ENCODE measurements at regions not wholly inside any gene's neighbourhood (a gene's known extent, or its start where the extent isn't known, plus 50 kb on each side); places are given as distances from the start of the nearest gene placed in this dataset.
"Not testable (repeated sequence)": the region's sequence is repeated elsewhere in the genome, so short reads cannot be mapped to it uniquely, and the experiment has no call there.

- H4K8ac ChIP-seq (ENCODE audit: low read depth, low read length): no peak overlapping the region
- no peaks in the 10 kb centered on the region for H3K36me3 ChIP-seq (ENCODE audit: control insufficient read depth, insufficient read depth, low read length)
- no peak overlapping the region for H3K56ac ChIP-seq (ENCODE audit: low read length)
- no peaks in the 10 kb centered on the region for H3K79me1 ChIP-seq (ENCODE audit: low read length)
- no peak overlapping the region for H3K27ac ChIP-seq (ENCODE audit: low read depth, low read length)
- no peak overlapping the region for H3K4me3 ChIP-seq (ENCODE audit: low read length)
- no peaks in the 10 kb centered on the region for H3K79me2 ChIP-seq (ENCODE audit: control insufficient read depth, insufficient read depth, low read length)
- H4K5ac ChIP-seq (ENCODE audit: low read length): no peak overlapping the region
- no peak overlapping the region for H2BK15ac ChIP-seq (replicated peaks; ENCODE audit: low read depth)
- H2BK5ac ChIP-seq (ENCODE audit: low read length): no peak overlapping the region
- no peak overlapping the region for H3K4ac ChIP-seq (ENCODE audit: low read depth, low read length)
- H3K4me2 ChIP-seq (ENCODE audit: low read length): no peak overlapping the region
- no peak overlapping the region for H2AK5ac ChIP-seq (ENCODE audit: low read length)
- no peak overlapping the region for H2BK120ac ChIP-seq (ENCODE audit: low read depth, low read length)
- H3K18ac ChIP-seq (ENCODE audit: low read length): no peak overlapping the region
- H3K27me3 ChIP-seq (ENCODE audit: insufficient read depth, low read length, poor library complexity): no peaks in the 10 kb centered on the region
- no CpG with 5 or more reads among the region's 2 CpGs for WGBS (ENCODE audit: extremely low coverage, insufficient coverage, low lambda C conversion rate)
- no peaks in the 10 kb centered on the region for H3K4me1 ChIP-seq (ENCODE audit: control insufficient read depth, low read depth, low read length)
- H3K23ac ChIP-seq (ENCODE audit: low read length): no peak overlapping the region
- no peak for DNase-seq
- no peak overlapping the region for H3K9ac ChIP-seq (ENCODE audit: low read length)
Observed at GRCh38 chrX:53824686-53825085, 138.2 kb upstream of the HUWE1 start.

- not testable (repeated sequence) for H3K79me1 ChIP-seq (ENCODE audit: low read length); H3K23ac ChIP-seq (ENCODE audit: low read length); H2AK5ac ChIP-seq (ENCODE audit: low read length); H3K4me2 ChIP-seq (ENCODE audit: low read length); H3K36me3 ChIP-seq (ENCODE audit: control insufficient read depth, insufficient read depth, low read length); H3K79me2 ChIP-seq (ENCODE audit: control insufficient read depth, insufficient read depth, low read length); H3K9ac ChIP-seq (ENCODE audit: low read length); H3K4ac ChIP-seq (ENCODE audit: low read depth, low read length); H4K8ac ChIP-seq (ENCODE audit: low read depth, low read length); H4K5ac ChIP-seq (ENCODE audit: low read length); H2BK120ac ChIP-seq (ENCODE audit: low read depth, low read length); H3K27ac ChIP-seq (ENCODE audit: low read depth, low read length); H2BK5ac ChIP-seq (ENCODE audit: low read length); H3K4me3 ChIP-seq (ENCODE audit: low read length); DNase-seq; H3K56ac ChIP-seq (ENCODE audit: low read length); H3K4me1 ChIP-seq (ENCODE audit: control insufficient read depth, low read depth, low read length); H2BK15ac ChIP-seq (replicated peaks; ENCODE audit: low read depth); H3K18ac ChIP-seq (ENCODE audit: low read length); H3K27me3 ChIP-seq (ENCODE audit: insufficient read depth, low read length, poor library complexity)
- no CpG with 5 or more reads among the region's 1 CpG for WGBS (ENCODE audit: extremely low coverage, insufficient coverage, low lambda C conversion rate)
Observed at GRCh38 chrX:53818115-53818514, 131.6 kb upstream of the HUWE1 start.

- Histone ChIP-seq H3K4me1 (ENCODE audit: control insufficient read depth, low read depth, low read length) (no peaks in the 10 kb centered on the region), H3K23ac (ENCODE audit: low read length) (no peak overlapping the region), H3K27me3 (ENCODE audit: insufficient read depth, low read length, poor library complexity) (no peaks in the 10 kb centered on the region), H3K4me3 (ENCODE audit: low read length) (no peak overlapping the region), H2BK120ac (ENCODE audit: low read depth, low read length) (no peak overlapping the region), H4K5ac (ENCODE audit: low read length) (no peak overlapping the region), H3K27ac (ENCODE audit: low read depth, low read length) (no peak overlapping the region), H3K36me3 (ENCODE audit: control insufficient read depth, insufficient read depth, low read length) (no peaks in the 10 kb centered on the region), H3K18ac (ENCODE audit: low read length) (no peak overlapping the region), H2BK15ac (replicated peaks; ENCODE audit: low read depth) (no peak overlapping the region), H4K8ac (ENCODE audit: low read depth, low read length) (no peak overlapping the region), H3K79me1 (ENCODE audit: low read length) (no peaks in the 10 kb centered on the region), H3K9ac (ENCODE audit: low read length) (no peak overlapping the region), H2AK5ac (ENCODE audit: low read length) (no peak overlapping the region), H2BK5ac (ENCODE audit: low read length) (no peak overlapping the region), H3K56ac (ENCODE audit: low read length) (no peak overlapping the region), H3K4ac (ENCODE audit: low read depth, low read length) (no peak overlapping the region), H3K79me2 (ENCODE audit: control insufficient read depth, insufficient read depth, low read length) (no peaks in the 10 kb centered on the region), H3K4me2 (ENCODE audit: low read length) (no peak overlapping the region)
- no CpG with 5 or more reads among the region's 3 CpGs for WGBS (ENCODE audit: extremely low coverage, insufficient coverage, low lambda C conversion rate)
- no peak for DNase-seq
Observed at GRCh38 chrX:53817548-53817947, 131.0 kb upstream of the HUWE1 start.

DNA sequence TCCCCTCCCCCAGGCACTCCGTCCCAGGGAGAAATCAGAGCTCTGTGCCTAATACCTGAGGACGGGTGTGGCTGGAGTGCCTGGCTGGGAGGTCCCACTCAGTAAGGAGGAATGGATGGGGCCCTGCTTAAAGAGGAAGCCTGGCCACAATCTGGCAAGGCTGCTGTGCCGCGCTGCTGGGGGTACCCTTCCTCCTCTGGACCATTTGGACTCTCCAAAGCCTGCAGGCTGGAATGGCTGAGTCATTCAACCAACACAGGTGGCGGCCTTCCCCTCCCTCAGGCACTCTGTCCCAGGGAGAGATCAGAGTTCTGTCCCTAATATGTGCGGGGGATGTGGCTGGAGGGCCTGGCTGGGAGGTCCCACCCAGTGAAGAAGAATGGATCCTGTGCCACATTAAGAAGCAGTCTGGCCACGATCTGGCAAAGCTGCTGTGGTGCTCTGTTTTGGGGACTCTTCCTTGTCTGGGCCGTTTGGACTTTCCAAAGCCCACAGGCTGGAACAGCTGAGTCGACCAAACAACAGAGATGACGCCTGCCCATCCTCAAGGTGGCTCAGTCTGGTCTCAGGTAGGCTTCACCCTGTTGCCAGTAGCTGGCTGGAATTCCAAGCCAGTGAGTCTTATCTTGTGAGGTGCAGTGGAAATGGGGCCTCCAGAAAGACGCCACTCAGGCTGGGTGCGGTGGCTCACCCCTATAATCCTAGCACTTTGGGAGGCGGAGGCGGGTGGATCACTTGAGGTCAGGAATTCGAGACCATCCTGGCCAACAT lies 127.3 kb upstream of the HUWE1 start:
- no peaks in the 10 kb centered on the region for H3K79me2 ChIP-seq (ENCODE audit: control insufficient read depth, insufficient read depth, low read length)
- H3K18ac ChIP-seq (ENCODE audit: low read length): no peak overlapping the region
- H3K36me3 ChIP-seq (ENCODE audit: control insufficient read depth, insufficient read depth, low read length): no peaks in the 10 kb centered on the region
- DNase-seq: peak; percentile 17
- no peak overlapping the region for H3K23ac ChIP-seq (ENCODE audit: low read length)
- H2BK15ac ChIP-seq (replicated peaks; ENCODE audit: low read depth): no peak overlapping the region
- no peak overlapping the region for H3K4me3 ChIP-seq (ENCODE audit: low read length)
- H3K4me2 ChIP-seq (ENCODE audit: low read length): no peak overlapping the region
- H3K56ac ChIP-seq (ENCODE audit: low read length): no peak overlapping the region
- H4K5ac ChIP-seq (ENCODE audit: low read length): no peak overlapping the region
- H3K79me1 ChIP-seq (ENCODE audit: low read length): no peaks in the 10 kb centered on the region
- H2AK5ac ChIP-seq (ENCODE audit: low read length): no peak overlapping the region
- H2BK5ac ChIP-seq (ENCODE audit: low read length): no peak overlapping the region
- H3K27me3 ChIP-seq (ENCODE audit: insufficient read depth, low read length, poor library complexity): no peaks in the 10 kb centered on the region
- H2BK120ac ChIP-seq (ENCODE audit: low read depth, low read length): no peak overlapping the region
- no peak overlapping the region for H3K9ac ChIP-seq (ENCODE audit: low read length)
- no peaks in the 10 kb centered on the region for H3K4me1 ChIP-seq (ENCODE audit: control insufficient read depth, low read depth, low read length)
- WGBS (ENCODE audit: extremely low coverage, insufficient coverage, low lambda C conversion rate): no CpG with 5 or more reads among the region's 15 CpGs
- no peak overlapping the region for H4K8ac ChIP-seq (ENCODE audit: low read depth, low read length)
- no peak overlapping the region for H3K4ac ChIP-seq (ENCODE audit: low read depth, low read length)
- H3K27ac ChIP-seq (ENCODE audit: low read depth, low read length): no peak overlapping the region

GRCh38 chrX:53798281-53798680 lies 111.8 kb upstream of the HUWE1 start:
- Histone ChIP-seq H2AK5ac (ENCODE audit: low read length) (no peak overlapping the region), H4K5ac (ENCODE audit: low read length) (no peak overlapping the region), H3K27ac (ENCODE audit: low read depth, low read length) (no peak overlapping the region), H3K4me2 (ENCODE audit: low read length) (no peak overlapping the region), H3K79me2 (ENCODE audit: control insufficient read depth, insufficient read depth, low read length) (no peaks in the 10 kb centered on the region), H3K36me3 (ENCODE audit: control insufficient read depth, insufficient read depth, low read length) (no peaks in the 10 kb centered on the region), H3K9ac (ENCODE audit: low read length) (no peak overlapping the region), H4K8ac (ENCODE audit: low read depth, low read length) (no peak overlapping the region), H3K27me3 (ENCODE audit: insufficient read depth, low read length, poor library complexity) (no peaks in the 10 kb centered on the region), H2BK120ac (ENCODE audit: low read depth, low read length) (no peak overlapping the region), H2BK15ac (replicated peaks; ENCODE audit: low read depth) (no peak overlapping the region), H3K4me3 (ENCODE audit: low read length) (no peak overlapping the region), H3K56ac (ENCODE audit: low read length) (no peak overlapping the region), H3K18ac (ENCODE audit: low read length) (no peak overlapping the region), H3K4ac (ENCODE audit: low read depth, low read length) (no peak overlapping the region), H3K4me1 (ENCODE audit: control insufficient read depth, low read depth, low read length) (no peaks in the 10 kb centered on the region), H3K79me1 (ENCODE audit: low read length) (no peaks in the 10 kb centered on the region), H2BK5ac (ENCODE audit: low read length) (no peak overlapping the region), H3K23ac (ENCODE audit: low read length) (no peak overlapping the region)
- no peak for DNase-seq
- WGBS (ENCODE audit: extremely low coverage, insufficient coverage, low lambda C conversion rate): no CpG with 5 or more reads among the region's 3 CpGs

DNA sequence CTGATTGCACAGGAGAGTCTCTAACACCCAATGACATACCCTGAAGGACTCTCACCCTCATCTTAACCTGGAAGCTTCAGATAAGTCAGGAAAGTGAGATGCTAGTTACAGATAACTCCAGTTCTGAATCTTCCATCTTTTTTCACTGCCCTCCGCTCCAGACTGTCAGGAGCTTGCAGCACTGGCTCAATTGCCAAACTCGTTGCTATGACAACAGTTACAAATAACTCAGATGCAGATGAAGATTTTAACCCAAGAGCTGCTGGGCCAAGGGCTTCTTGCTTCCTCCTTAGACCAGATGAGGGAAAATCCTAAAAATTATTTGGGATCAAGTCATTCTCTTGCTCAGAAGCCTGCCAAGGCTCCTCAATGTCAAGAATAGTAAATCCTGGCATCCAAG lies 109.1 kb upstream of the HUWE1 start:
- DNase-seq: peak; percentile 74
- H3K4ac ChIP-seq (ENCODE audit: low read depth, low read length): no peak overlapping the region
- no peak overlapping the region for H2BK5ac ChIP-seq (ENCODE audit: low read length)
- H3K56ac ChIP-seq (ENCODE audit: low read length): no peak overlapping the region
- no peak overlapping the region for H3K9ac ChIP-seq (ENCODE audit: low read length)
- no peak overlapping the region for H3K18ac ChIP-seq (ENCODE audit: low read length)
- no peaks in the 10 kb centered on the region for H3K79me1 ChIP-seq (ENCODE audit: low read length)
- H2BK120ac ChIP-seq (ENCODE audit: low read depth, low read length): no peak overlapping the region
- no peak overlapping the region for H2AK5ac ChIP-seq (ENCODE audit: low read length)
- H3K23ac ChIP-seq (ENCODE audit: low read length): no peak overlapping the region
- no peaks in the 10 kb centered on the region for H3K4me1 ChIP-seq (ENCODE audit: control insufficient read depth, low read depth, low read length)
- no peaks in the 10 kb centered on the region for H3K27me3 ChIP-seq (ENCODE audit: insufficient read depth, low read length, poor library complexity)
- H3K36me3 ChIP-seq (ENCODE audit: control insufficient read depth, insufficient read depth, low read length): no peaks in the 10 kb centered on the region
- no peak overlapping the region for H3K4me2 ChIP-seq (ENCODE audit: low read length)
- H3K27ac ChIP-seq (ENCODE audit: low read depth, low read length): no peak overlapping the region
- H4K8ac ChIP-seq (ENCODE audit: low read depth, low read length): no peak overlapping the region
- H4K5ac ChIP-seq (ENCODE audit: low read length): no peak overlapping the region
- WGBS (ENCODE audit: extremely low coverage, insufficient coverage, low lambda C conversion rate): no CpG with 5 or more reads among the region's 2 CpGs
- no peak overlapping the region for H2BK15ac ChIP-seq (replicated peaks; ENCODE audit: low read depth)
- no peak overlapping the region for H3K4me3 ChIP-seq (ENCODE audit: low read length)
- no peaks in the 10 kb centered on the region for H3K79me2 ChIP-seq (ENCODE audit: control insufficient read depth, insufficient read depth, low read length)

Data from mesendoderm (in vitro differentiated cells).